ENCODE measurements at regions not wholly inside any gene's neighbourhood (a gene's known extent, or its start where the extent isn't known, plus 50 kb on each side); places are given as distances from the start of the nearest gene placed in this dataset.

GRCh38 chr10:56653289-56653688, 292.2 kb upstream of the ZWINT start:
- no peaks in the 10 kb centered on the region for H3K27me3 ChIP-seq (replicated peaks; ENCODE audit: control insufficient read depth, insufficient read depth, low read length)
- ChIA-PET POLR2A (no interaction called here), CTCF (no interaction called here)
- no peak for DNase-seq
- H3K4me1 ChIP-seq, result no peaks in the 10 kb centered on the region
- H3K9me3 ChIP-seq, result no peaks in the 10 kb centered on the region
- H3K36me3 ChIP-seq (ENCODE audit: control insufficient read depth, insufficient read depth, low read length), result no peaks in the 10 kb centered on the region
- no peak for TF ChIP-seq CTCF (IDR thresholded peaks at IDR 0.05; ENCODE audit: insufficient read depth in 1 of 2, low read depth in 1 of 2, low read length in 1 of 2, severe bottlenecking in 1 of 2, unreplicated experiment in 1 of 2)
- Mint-ChIP-seq H3K27ac (ENCODE audit: unreplicated experiment) (no peak overlapping the region), H3K27me3 (ENCODE audit: insufficient read depth, unreplicated experiment) (no peaks in the 10 kb centered on the region), H3K9me3 (ENCODE audit: unreplicated experiment) (peaks cover 17% of the 10 kb centered on the region), H3K36me3 (ENCODE audit: insufficient read depth, unreplicated experiment) (no peaks in the 10 kb centered on the region), H3K4me3 (ENCODE audit: unreplicated experiment) (no peak overlapping the region), H3K4me1 (ENCODE audit: low read depth, unreplicated experiment) (no peaks in the 10 kb centered on the region)
- no TSS peak for BruUV-seq (replicated peaks)
- intact Hi-C loops (cut with micrococcal nuclease; ENCODE audit: unreplicated experiment), result no loop called here
- H3K4me3 ChIP-seq (ENCODE audit: low read depth, low read length), result no peak overlapping the region

- Mint-ChIP-seq H3K9me3 (ENCODE audit: unreplicated experiment) (peaks cover 36% of the 10 kb centered on the region), H3K27me3 (ENCODE audit: insufficient read depth, unreplicated experiment) (no peaks in the 10 kb centered on the region), H3K36me3 (ENCODE audit: insufficient read depth, unreplicated experiment) (no peaks in the 10 kb centered on the region), H3K4me1 (ENCODE audit: low read depth, unreplicated experiment) (no peaks in the 10 kb centered on the region), H3K27ac (ENCODE audit: unreplicated experiment) (no peak overlapping the region), H3K4me3 (ENCODE audit: unreplicated experiment) (no peak overlapping the region)
- Histone ChIP-seq H3K4me1 (0 out of 2 replicates have a peak, but pooled peaks cover 5% of the 10 kb centered on the region), H3K9me3 (no peaks in the 10 kb centered on the region), H3K4me3 (ENCODE audit: low read depth, low read length) (no peak overlapping the region), H3K27me3 (replicated peaks; ENCODE audit: control insufficient read depth, insufficient read depth, low read length) (no peaks in the 10 kb centered on the region), H3K36me3 (ENCODE audit: control insufficient read depth, insufficient read depth, low read length) (no peaks in the 10 kb centered on the region)
- POLR2A ChIA-PET, result no interaction called here
- no TSS peak for BruUV-seq (replicated peaks)
- CTCF ChIA-PET, result no interaction called here
- TF ChIP-seq CTCF (IDR thresholded peaks at IDR 0.05; ENCODE audit: insufficient read depth in 1 of 2, low read depth in 1 of 2, low read length in 1 of 2, severe bottlenecking in 1 of 2, unreplicated experiment in 1 of 2), result no peak
- intact Hi-C loops (cut with micrococcal nuclease; ENCODE audit: unreplicated experiment), result no loop called here
- DNase-seq, result no peak
Observed at GRCh38 chr10:56646329-56647111, 285.5 kb upstream of the ZWINT start.

GRCh38 chr10:56633876-56634452, 272.9 kb upstream of the ZWINT start:
- Histone ChIP-seq H3K4me1 (no peaks in the 10 kb centered on the region), H3K4me3 (ENCODE audit: low read depth, low read length) (no peak overlapping the region), H3K9me3 (peaks cover 14% of the 10 kb centered on the region), H3K27me3 (replicated peaks; ENCODE audit: control insufficient read depth, insufficient read depth, low read length) (no peaks in the 10 kb centered on the region), H3K36me3 (ENCODE audit: control insufficient read depth, insufficient read depth, low read length) (no peaks in the 10 kb centered on the region)
- Mint-ChIP-seq H3K27me3 (ENCODE audit: insufficient read depth, unreplicated experiment) (peaks cover 5% of the 10 kb centered on the region), H3K27ac (ENCODE audit: unreplicated experiment) (no peak overlapping the region), H3K36me3 (ENCODE audit: insufficient read depth, unreplicated experiment) (no peaks in the 10 kb centered on the region), H3K9me3 (ENCODE audit: unreplicated experiment) (peaks cover under 1% of the 10 kb centered on the region), H3K4me3 (ENCODE audit: unreplicated experiment) (no peak overlapping the region), H3K4me1 (ENCODE audit: low read depth, unreplicated experiment) (no peaks in the 10 kb centered on the region)
- BruUV-seq (replicated peaks), result no TSS peak
- CTCF ChIA-PET, result no interaction called here
- no peak for DNase-seq
- intact Hi-C loops (cut with micrococcal nuclease; ENCODE audit: unreplicated experiment), result no loop called here
- POLR2A ChIA-PET, result no interaction called here
- no peak for TF ChIP-seq CTCF (IDR thresholded peaks at IDR 0.05; ENCODE audit: insufficient read depth in 1 of 2, low read depth in 1 of 2, low read length in 1 of 2, severe bottlenecking in 1 of 2, unreplicated experiment in 1 of 2)

Data from Caco-2 (cell line).